PC-9 (cell line): ENCODE measurements at regions not wholly inside any gene's neighbourhood (a gene's known extent, or its start where the extent isn't known, plus 50 kb on each side); places are given as distances from the start of the nearest gene placed in this dataset.

Experiments
- BruUV-seq: library from RNA; stranded (reverse); fragments of 400-500 nt; replicated peaks from 2 replicates; lab custom pipeline; 2021; lab: Mats Ljungman, UMichigan
- CTCF ChIA-PET: fragments of 300-600 bp; sonication (Branson Sonifier 250); formaldehyde crosslinking; loops from one replicate; lab custom pipeline; 2022; ENCODE audit warnings: antibody characterized with exemption; lab: Charles Lee
- POLR2A ChIA-PET: fragments of 300-600 bp; sonication (Branson Sonifier 250); formaldehyde crosslinking; loops from one replicate; lab custom pipeline; 2022; ENCODE audit warnings: antibody characterized with exemption; ENCODE audit not compliant: unreplicated experiment; lab: Charles Lee
- DNase-seq, 2 experiments: peaks; one replicate each; pipeline versions ENCODE4 v3.0.0 to v3.0.0-alpha.2; 2015 to 2022; ENCODE audit warnings: mixed read lengths in 1 of 2
- H2AFZ ChIP-seq: fragments of 200-600 bp; sonication (generic); 2 replicates; pipeline ENCODE4 v1.8.1; 2017; ENCODE audit warnings: antibody characterized with exemption
- H3F3A ChIP-seq: fragments of 200-600 bp; sonication (generic); 2 replicates; pipeline ENCODE4 v1.8.1; 2017; ENCODE audit warnings: antibody characterized with exemption, mild to moderate bottlenecking, low read depth; ENCODE audit not compliant: insufficient read depth
- H3K27ac ChIP-seq: fragments of 200-600 bp; sonication (generic); 2 replicates; pipeline ENCODE4 v1.6.1; 2016; ENCODE audit warnings: mixed run types
- H3K27me3 ChIP-seq: fragments of 200-600 bp; sonication (generic); 2 replicates; pipeline ENCODE4 v1.6.1; 2016; ENCODE audit warnings: low read depth, mixed run types; ENCODE audit not compliant: insufficient read depth
- H3K36me3 ChIP-seq: fragments of 200-600 bp; sonication (generic); 2 replicates; pipeline ENCODE4 v1.6.1; 2016; ENCODE audit warnings: low read depth, mixed run types
- H3K4me1 ChIP-seq: fragments of 200-600 bp; sonication (generic); replicated peaks from 2 replicates; pipeline ENCODE4 v1.6.1; 2016; ENCODE audit warnings: mixed run types; ENCODE audit not compliant: insufficient read depth
- H3K4me2 ChIP-seq: fragments of 200-600 bp; sonication (generic); 2 replicates; pipeline ENCODE4 v1.6.1; 2017; ENCODE audit warnings: mixed run types
- H3K4me3 ChIP-seq: fragments of 200-600 bp; sonication (generic); 2 replicates; pipeline ENCODE4 v1.6.1; 2016; ENCODE audit warnings: mixed run types
- H3K79me2 ChIP-seq: fragments of 200-600 bp; sonication (generic); 2 replicates; pipeline ENCODE4 v1.6.1; 2017; ENCODE audit warnings: low read depth, mixed run types
- H3K9me2 ChIP-seq: fragments of 200-600 bp; sonication (generic); 2 replicates; pipeline ENCODE4 v1.8.1; 2017; ENCODE audit warnings: mild to moderate bottlenecking; ENCODE audit not compliant: insufficient read depth
- H3K9me3 ChIP-seq: fragments of 200-600 bp; sonication (generic); 2 replicates; pipeline ENCODE4 v1.8.1; 2016; ENCODE audit warnings: low read depth; ENCODE audit not compliant: insufficient read depth
- H4K20me1 ChIP-seq: fragments of 200-600 bp; sonication (generic); 2 replicates; pipeline ENCODE4 v1.8.1; 2017; ENCODE audit not compliant: insufficient read depth
- EZH2 ChIP-seq: fragments of 200-600 bp; sonication (generic); IDR thresholded peaks from 2 replicates; pipeline ENCODE4 v1.8.0; 2017; ENCODE audit warnings: antibody characterized with exemption, low read depth
- intact Hi-C: fragments of 100-400 bp; cut with micrococcal nuclease; formaldehyde crosslinking; loops from one replicate; pipeline ENCODE4 v1.10.0; 2022; ENCODE audit not compliant: unreplicated experiment
- TF ChIP-seq, protein P1 (sequence below): fragments of 200-600 bp; sonication (generic); conservative IDR thresholded peaks from 2 replicates; pipeline ENCODE4 v1.6.1; 2017; ENCODE audit warnings: mixed run types, antibody characterized with exemption, mild to moderate bottlenecking, moderate library complexity

DNA sequence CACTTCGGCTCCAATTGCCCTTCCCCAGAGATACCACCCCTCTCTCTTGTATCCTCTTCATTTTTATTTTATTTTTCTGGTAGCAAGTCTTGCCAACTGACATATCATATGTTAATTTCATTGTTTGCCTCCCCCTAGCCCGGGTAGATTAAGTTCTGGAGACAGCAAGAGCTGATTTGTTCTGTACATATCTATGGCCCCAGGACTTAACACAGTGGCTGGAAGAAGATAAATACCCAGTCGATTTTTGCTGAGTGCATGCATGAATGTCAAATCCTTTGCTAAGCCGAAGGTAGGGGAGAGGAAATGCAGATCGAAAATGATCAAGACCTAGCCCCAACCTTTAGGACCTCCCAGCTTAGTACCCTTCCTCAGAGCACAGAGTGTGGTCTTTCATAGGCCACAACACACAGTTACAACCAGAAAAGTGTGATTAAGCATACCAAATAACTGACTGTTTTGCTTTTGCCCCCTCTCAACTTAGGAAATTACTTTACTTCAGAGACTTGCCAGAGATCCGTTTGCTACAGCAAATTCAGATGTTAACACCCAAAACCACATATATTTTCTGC, 58.7 kb upstream of the KLF3 start:
- Histone ChIP-seq H3K27me3 (no peaks in the 10 kb centered on the region), H2AFZ (no peak overlapping the region), H3K9me2 (no peaks in the 10 kb centered on the region), H3F3A (peaks cover 25% of the 10 kb centered on the region), H3K27ac (no peak overlapping the region), H3K4me1 (peaks cover 27% of the 10 kb centered on the region), H3K79me2 (no peaks in the 10 kb centered on the region), H4K20me1 (no peaks in the 10 kb centered on the region), H3K4me3 (no peak overlapping the region), H3K4me2 (no peak overlapping the region), H3K9me3 (no peaks in the 10 kb centered on the region), H3K36me3 (no peaks in the 10 kb centered on the region)
- DNase-seq, result no peak
- no TSS peak for BruUV-seq
- CTCF ChIA-PET, result no interaction called here
- TF ChIP-seq, protein P1, sequence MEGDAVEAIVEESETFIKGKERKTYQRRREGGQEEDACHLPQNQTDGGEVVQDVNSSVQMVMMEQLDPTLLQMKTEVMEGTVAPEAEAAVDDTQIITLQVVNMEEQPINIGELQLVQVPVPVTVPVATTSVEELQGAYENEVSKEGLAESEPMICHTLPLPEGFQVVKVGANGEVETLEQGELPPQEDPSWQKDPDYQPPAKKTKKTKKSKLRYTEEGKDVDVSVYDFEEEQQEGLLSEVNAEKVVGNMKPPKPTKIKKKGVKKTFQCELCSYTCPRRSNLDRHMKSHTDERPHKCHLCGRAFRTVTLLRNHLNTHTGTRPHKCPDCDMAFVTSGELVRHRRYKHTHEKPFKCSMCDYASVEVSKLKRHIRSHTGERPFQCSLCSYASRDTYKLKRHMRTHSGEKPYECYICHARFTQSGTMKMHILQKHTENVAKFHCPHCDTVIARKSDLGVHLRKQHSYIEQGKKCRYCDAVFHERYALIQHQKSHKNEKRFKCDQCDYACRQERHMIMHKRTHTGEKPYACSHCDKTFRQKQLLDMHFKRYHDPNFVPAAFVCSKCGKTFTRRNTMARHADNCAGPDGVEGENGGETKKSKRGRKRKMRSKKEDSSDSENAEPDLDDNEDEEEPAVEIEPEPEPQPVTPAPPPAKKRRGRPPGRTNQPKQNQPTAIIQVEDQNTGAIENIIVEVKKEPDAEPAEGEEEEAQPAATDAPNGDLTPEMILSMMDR, result no peak
- no peak for TF ChIP-seq EZH2
- POLR2A ChIA-PET, result no interaction called here
- intact Hi-C loops, result no loop called here

DNA sequence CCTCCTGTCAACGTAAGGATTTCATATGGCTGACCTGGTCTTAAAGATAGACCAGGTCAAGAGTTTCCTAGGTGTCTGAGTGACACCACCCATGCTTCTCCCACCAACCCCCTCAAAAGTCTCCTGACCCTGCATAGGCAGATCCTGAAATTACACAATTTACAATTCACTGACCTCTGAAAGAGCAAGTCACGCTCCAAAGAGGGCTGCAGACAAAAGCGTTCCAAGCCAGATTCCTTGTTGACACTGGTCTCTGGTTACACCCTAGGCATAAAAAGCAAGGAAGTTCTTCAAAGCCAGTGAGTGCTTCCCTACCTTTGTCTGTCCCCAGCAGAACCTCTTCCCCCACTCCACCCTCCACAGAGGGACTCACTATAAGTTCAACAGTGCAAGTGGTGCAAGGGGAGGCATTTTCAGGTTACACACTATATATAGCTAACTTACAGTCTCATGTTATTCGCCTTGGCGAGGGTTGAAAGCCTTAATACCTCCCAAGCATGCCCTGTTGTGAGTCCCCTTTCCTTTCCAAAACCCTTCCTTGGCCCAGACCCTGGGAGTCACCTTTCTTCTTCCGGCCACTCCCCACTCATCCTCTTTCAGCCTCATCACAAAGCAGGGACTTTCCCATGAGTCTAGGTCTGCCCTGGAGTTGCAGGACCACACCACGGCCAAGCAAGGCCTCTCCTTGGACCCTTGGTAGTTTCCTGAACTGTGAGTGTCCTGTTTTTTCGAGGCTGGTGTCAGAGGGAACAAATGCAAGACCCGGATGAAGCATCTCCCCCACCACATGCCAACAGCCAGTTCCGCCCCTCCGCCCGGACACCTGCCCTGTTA, 58.0 kb upstream of the KLF3 start:
- TF ChIP-seq EZH2, result no peak
- TF ChIP-seq, protein P1, result no peak
- no peak overlapping the region for H2AFZ ChIP-seq
- no peaks in the 10 kb centered on the region for H3K9me3 ChIP-seq
- H3K36me3 ChIP-seq, result no peaks in the 10 kb centered on the region
- H3F3A ChIP-seq, result peaks cover 18% of the 10 kb centered on the region
- no peaks in the 10 kb centered on the region for H3K9me2 ChIP-seq
- H3K27ac ChIP-seq, result no peak overlapping the region
- intact Hi-C loops, result no loop called here
- ChIA-PET POLR2A (no interaction called here), CTCF (no interaction called here)
- BruUV-seq, result no TSS peak
- H4K20me1 ChIP-seq, result no peaks in the 10 kb centered on the region
- no peak for DNase-seq
- H3K4me3 ChIP-seq, result no peak overlapping the region
- peaks cover 20% of the 10 kb centered on the region for H3K4me1 ChIP-seq
- no peaks in the 10 kb centered on the region for H3K27me3 ChIP-seq
- H3K4me2 ChIP-seq, result no peak overlapping the region
- H3K79me2 ChIP-seq, result no peaks in the 10 kb centered on the region

DNA sequence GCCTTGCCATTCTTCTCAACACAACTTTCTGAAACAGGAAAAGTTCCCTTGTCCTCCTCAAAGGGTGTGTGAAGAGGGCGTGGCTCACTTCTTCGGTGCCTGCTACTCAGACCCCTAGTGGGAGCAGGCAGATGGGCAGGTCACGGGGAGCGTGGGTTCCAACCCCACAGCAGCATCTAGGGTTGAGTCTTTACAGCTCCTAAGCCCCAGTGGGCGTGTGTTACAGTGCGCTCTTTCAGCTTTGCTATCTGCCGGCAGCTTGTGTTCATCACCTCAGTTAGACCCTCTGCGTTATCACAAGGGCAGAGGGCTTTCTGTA, 57.5 kb upstream of the KLF3 start:
- Histone ChIP-seq H3K4me2 (no peak overlapping the region), H3K4me1 (peaks cover 14% of the 10 kb centered on the region), H3K4me3 (no peak overlapping the region), H3K27me3 (no peaks in the 10 kb centered on the region), H3K9me3 (no peaks in the 10 kb centered on the region), H2AFZ (no peak overlapping the region), H3K36me3 (no peaks in the 10 kb centered on the region), H4K20me1 (no peaks in the 10 kb centered on the region), H3K27ac (no peak overlapping the region), H3F3A (peaks cover 12% of the 10 kb centered on the region; the same call in 1 of the 2 replicates), H3K79me2 (no peaks in the 10 kb centered on the region), H3K9me2 (no peaks in the 10 kb centered on the region)
- POLR2A ChIA-PET, result no interaction called here
- TF ChIP-seq EZH2, result no peak
- TF ChIP-seq, protein P1, result no peak
- BruUV-seq, result no TSS peak
- DNase-seq, result no peak
- CTCF ChIA-PET, result no interaction called here
- intact Hi-C loops, result no loop called here
